ENCODE measurements at regions not wholly inside any gene's neighbourhood (a gene's known extent, or its start where the extent isn't known, plus 50 kb on each side); places are given as distances from the start of the nearest gene placed in this dataset.
A peak's percentile ranks its signal among the peaks of the same experiment; 100 is the strongest.
"Not testable (repeated sequence)": the region's sequence is repeated elsewhere in the genome, so short reads cannot be mapped to it uniquely, and the experiment has no call there.

DNA sequence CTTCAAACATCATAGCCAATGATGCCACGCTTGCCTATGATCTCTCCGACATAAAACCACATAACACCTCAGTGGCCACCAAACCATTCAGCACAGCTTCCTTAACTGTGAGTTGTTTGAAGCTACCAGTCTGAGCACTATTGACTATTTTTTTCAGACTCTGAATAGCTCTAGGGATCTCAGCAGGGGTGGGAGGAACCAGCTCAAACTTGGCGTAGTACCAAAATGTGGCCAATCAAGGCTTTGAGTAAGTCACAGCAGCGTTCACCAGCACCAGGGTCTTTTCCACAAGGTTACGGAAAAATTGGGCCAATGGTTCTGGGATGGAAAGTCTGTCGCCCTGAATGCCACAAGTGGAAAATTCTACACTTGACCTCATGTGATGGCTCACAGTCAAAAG, 70.6 kb downstream of the SMPDL3A start:
- DNase-seq (ENCODE audit: low spot score): no peak

DNA sequence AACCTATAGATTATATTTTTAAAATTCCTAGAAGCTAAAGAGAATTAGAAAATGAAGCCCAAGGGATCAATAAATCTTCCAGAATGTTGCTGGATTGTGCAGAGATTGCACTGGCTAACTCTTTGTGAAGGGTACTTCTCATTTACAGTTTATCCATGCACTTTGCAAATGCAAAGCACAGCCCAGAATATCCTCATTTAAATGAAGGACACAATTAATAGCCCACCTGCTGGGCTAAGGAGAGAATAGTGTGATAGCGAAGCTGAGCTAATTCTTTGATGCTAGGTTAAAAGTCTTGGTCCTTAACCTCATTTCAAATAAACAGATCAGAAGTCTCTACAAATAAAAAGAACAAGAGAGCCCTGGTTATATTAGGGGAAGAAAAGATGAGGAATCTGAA, 72.5 kb downstream of the SMPDL3A start:
- no peak for DNase-seq (ENCODE audit: low spot score)

DNA sequence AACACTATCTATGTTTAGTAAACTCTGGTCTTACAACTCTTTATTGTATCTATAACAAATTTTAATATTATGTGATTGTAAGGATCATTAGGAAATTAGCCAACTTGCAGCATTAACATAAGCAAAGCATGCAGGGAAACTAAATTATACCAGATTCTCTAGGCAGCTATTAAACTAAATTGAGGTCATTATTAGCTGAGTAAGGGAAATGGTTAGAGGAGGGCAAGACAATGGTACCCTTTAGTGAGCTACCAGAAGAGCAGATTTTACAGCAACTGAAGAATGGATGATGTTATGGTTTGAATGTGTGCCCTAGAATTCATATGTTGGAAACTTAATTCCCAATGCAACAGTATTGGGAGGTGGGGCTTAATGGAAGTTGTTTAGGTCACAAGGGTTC, 79.1 kb downstream of the SMPDL3A start:
- no peak for DNase-seq (ENCODE audit: low spot score)

DNA sequence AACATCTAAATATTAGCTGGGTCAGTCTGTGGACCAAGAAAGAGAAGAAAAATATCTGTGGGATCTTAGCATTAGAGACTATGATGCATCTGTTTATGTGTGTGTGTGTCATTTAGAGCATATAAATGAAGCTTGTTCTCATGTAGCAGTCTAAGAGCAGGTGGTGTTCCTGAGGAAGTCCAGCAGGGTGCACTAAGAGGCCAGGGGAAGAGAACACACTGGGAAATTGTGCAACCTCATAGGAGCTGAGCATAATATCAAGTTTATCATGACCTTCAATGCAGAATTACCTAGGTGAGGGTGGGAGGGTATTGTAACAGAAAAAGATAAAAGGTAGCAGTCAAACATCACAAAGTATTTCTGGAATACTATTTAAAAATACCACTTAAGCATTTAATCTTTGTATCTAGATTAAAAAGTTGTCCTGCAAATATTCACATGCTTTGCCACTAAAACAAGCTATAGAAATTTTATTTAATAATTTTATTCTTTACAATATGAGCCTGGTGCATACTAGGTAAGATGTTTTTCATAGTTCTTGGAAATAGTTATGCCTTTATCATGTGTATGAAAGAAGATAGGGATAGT, 80.5 kb downstream of the SMPDL3A start:
- peak; percentile 82 for DNase-seq (ENCODE audit: low spot score)

DNA sequence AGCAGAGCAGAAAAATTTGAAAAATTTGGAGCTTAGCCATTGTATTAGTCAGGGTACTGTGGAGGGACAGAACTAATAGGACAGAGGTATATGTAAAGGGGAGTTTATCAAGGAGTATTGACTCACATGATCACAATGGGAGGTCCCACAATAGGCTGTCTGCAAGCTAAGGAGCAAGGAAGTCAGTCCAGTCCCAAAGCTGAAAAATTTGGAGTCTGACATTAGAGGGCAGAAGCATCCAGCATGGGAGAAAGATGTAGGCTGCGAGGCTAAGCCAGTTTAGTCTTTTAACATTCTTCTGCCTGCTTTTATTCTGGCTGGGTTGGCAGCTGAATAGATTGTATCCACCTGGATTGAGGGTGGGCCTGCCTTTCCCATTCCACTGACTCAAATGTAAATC, 82.0 kb downstream of the SMPDL3A start:
- DNase-seq (ENCODE audit: low spot score): no peak

DNA sequence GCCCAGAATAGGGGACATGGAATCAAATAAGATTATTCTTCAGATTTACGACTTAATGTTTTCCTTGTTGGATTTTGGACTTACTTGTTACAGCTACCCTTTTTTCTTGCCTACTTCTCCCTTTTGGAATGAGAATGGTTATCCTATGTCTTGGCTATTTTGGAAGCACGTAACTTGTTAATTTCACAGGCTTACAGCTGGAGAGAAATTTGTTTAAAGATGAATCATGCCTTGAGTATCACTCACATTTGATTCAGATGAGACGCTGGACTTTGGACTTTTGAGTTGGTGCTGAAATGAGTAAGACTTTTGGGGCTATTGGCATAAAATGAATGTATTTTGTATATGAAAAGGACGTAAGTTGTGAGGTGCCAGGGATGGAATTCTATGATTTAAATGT, 83.3 kb downstream of the SMPDL3A start:
- peak; percentile 85 for DNase-seq (ENCODE audit: low spot score)

DNA sequence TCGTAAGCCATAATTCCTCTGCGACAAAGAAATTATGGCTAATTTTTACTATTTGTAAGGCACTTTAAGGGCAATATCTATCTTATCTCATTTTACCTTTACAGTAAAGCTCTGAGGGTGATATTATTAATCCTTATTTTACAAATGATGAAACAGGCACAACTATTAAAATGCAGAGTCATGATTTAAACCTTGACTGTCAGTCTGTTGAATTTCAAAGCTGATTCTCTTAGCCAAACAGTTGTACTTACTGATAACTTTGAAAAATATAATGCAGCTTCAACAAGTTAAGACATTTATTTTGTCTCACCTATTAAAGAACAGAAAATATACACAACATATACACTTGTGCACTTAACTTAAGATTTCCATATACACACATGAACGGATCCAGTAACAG, 88.2 kb downstream of the SMPDL3A start:
- no peak for DNase-seq (ENCODE audit: low spot score)

DNA sequence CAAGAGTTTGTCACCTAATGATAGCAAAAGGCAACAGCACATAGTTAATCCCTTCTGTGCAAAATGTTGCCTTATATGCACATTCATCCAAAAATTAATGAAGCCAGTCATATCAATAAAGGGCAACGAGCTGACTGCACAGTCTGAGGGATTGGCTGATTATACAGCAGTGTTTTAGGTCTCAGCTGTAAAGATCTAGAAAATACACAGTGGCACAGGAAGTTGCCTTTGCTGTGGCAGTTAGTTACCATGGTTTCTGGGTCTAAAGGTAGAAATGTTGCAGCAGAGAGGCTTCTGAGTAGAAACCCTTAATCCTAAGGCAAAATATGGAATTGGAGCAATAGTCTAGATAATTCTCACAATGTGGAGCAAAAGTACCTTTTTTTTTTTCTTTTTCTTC, 89.7 kb downstream of the SMPDL3A start:
- no peak for DNase-seq (ENCODE audit: low spot score)

DNA sequence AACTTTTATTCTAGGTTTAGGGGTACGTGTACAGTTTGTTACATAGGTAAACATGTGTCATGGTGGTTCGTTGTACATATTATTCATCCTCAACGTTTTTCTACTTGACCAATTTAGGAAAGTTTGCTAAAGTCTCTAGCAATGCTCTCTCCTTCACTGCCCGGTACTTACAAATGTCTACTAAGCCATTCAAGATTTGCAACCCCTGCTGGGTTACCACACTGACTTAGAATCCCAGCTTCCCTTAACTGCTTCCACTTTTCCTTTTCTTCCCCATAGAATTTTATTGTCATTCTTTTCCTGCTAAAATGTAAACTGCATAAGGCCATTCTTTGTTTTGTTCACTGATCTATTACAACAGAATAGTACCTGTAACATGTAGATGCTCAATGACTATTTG, 97.4 kb downstream of the SMPDL3A start:
- no peak for DNase-seq (ENCODE audit: low spot score)

DNA sequence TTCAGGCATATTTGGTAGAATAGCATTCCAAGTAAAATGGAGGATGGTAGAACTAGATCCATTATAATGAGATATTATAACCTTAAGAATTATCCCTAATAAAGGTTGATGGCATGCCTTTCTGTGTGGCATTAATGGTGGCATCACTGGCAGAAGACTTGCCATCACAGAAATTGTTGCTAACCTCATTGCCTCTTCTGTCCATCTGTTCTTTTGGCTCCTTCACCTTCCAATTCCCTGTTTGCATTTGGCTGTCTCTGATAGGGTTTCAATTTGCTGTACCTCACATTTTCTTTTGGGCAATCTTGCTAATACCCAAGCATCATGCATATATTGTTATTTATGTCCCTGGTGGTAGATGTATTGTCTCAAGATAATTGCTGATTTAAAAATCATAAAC, 98.9 kb downstream of the SMPDL3A start:
- no peak for DNase-seq (ENCODE audit: low spot score)

DNA sequence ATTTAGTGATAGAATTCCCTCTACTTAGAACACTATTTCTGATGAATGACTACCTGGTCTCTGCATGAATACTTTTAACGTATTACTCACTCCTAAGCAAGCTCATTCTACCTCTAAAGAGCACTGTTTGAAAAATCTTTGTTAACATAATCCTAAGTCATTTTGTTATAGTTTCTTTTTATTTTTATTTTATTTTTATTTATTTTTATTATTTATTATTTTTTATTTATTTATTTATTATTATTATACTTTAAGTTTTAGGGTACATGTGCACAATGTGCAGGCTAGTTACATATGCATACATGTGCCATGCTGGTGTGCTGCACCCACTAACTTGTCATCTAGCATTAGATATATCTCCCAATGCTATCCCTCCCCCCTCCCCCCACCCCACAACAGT, 99.6 kb downstream of the SMPDL3A start:
- not testable (repeated sequence) for DNase-seq (ENCODE audit: low spot score)

DNA sequence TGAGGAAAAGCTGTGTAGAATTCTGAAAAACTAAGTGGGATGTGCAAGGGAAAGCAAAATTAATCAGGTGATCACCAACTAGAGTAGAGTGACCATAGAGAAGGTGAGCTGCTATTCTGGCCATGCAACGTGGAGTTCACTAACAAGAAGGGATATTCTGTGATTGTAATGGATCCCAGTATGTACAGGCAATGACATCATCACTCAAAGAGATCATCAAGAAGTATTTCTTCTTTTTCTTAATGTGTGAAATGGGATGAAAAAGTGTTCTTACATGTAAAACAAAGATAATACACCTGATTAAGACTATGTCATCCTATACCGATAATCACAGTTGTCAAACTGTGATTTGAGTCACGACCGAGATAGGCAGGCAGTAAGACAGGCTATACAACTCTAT, 101.2 kb downstream of the SMPDL3A start:
- no peak for DNase-seq (ENCODE audit: low spot score)

DNA sequence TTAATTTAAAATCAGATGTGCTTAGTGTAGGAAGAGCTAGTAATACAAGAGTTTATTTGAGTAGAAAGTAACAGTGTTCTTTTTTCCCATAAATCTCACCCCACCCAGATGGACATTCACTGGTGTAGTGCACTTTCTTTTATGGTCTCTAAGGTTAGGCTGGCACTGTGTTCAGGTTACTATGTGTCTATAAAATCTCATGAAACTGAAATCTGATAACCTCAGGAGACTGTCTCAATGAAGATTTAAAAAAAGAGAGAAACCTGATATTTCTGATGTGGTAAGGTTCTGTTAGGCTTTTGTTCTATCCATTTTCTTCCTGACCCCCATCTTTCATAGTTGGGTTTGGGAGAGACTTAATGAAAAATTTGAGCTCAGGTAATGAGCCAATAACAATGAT, 101.2 kb upstream of the CLVS2 start:
- no peak for DNase-seq (ENCODE audit: low spot score)

DNA sequence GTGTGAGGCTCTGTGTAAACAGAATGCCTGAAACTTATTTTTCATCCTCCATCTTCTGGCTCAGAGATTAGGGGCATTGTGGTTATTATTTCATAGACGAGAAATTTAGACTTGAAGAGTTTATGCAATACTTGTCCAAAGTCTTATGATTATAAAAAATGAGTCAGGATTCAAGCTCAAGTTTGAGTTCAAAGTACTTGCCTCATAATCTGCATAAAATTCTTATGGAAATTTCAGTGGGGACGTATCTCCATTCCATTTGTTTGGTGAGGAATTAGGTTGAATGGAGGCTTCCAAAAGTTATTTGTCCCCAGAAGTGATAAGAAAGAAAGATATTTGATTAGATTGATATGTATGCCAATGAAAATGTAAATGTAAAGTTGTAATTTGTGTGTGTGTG, 93.7 kb upstream of the CLVS2 start:
- DNase-seq (ENCODE audit: low spot score): no peak

DNA sequence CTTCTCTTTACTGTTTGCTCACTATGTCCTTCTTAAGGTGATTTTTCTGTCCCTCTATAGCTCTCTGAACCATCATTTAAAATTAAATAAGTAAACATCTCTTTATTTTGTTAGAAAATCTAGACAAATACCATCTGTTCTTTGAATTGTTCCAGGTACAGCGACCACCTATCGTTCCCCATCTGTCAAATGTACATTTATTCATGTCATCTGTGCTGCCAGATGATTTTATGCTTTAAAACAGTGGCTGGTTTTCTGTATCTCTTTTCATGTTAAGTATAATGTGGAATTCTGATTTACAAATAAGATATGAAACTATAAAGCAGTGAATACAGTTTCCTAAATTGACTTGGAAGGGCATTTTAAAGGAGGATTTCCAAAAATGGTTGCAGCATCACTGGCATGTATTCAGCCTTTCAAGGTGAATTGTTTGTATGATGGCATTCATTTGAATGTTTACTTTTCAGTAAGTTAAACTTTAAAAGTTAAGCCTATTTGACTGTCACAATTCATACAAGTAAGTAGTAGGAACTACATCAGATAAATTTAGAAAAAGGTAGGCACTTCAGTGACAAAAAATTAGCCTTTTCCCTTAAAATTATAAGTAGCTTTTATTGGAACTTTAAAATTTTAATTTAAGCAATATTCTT, 92.6 kb upstream of the CLVS2 start:
- no peak for DNase-seq (ENCODE audit: low spot score)

DNA sequence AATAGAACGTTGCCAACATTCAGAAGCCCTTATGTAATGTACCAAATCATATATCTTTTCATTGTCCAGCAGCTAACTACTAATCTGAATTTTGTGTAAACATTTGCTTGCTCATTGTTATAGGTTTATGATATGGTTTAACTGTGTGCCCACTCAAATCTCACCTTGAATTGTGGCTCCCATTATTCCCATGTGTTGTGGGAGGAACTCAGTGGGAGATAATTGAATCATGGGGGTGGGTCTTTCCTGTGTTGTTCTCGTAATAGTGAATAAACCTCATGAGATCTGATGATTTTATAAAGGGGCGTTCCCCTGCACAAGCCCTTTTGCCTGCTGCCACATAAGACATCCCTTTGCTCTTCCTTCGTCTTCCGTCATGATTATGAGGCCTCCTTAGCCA, 91.9 kb upstream of the CLVS2 start:
- DNase-seq (ENCODE audit: low spot score): no peak

DNA sequence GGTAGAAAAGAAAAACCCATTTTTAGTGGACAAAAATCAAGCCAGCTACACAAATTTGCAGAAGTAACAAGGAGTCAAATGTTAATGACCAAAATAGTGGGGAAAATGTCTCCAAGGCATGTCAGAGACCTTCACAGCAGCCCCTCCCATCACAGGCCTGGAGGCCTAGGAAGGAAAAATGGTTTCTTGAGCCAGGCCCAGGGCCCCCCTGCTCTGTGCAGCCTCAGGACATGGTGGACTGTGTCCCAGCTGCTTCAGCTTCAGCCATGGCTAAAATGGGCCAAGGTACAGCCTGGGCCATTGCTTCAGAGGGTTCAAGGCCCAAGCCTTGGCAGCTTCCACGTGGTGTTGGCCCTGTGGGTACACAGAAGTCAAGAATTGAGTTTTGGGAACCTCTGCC, 82.5 kb upstream of the CLVS2 start:
- DNase-seq (ENCODE audit: low spot score): no peak

DNA sequence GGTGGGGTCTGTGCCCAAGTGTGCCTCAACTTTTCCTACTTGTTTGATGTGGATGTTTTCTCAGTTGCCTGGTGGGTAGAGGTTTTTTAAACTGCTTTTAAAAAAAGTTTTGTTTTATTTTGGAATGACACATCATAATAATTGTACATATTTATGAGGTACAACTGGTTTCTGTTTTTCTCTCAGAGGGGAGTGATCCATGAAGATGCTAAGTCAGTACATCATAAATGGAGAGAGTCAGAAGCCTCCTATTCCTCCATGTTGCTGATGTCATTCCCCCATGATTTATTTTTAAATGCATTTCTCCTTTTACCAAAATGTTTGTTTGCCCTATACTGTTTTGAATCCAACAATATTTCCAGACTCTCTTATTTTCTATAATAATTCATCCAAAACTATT, 77.3 kb upstream of the CLVS2 start:
- no peak for DNase-seq (ENCODE audit: low spot score)

DNA sequence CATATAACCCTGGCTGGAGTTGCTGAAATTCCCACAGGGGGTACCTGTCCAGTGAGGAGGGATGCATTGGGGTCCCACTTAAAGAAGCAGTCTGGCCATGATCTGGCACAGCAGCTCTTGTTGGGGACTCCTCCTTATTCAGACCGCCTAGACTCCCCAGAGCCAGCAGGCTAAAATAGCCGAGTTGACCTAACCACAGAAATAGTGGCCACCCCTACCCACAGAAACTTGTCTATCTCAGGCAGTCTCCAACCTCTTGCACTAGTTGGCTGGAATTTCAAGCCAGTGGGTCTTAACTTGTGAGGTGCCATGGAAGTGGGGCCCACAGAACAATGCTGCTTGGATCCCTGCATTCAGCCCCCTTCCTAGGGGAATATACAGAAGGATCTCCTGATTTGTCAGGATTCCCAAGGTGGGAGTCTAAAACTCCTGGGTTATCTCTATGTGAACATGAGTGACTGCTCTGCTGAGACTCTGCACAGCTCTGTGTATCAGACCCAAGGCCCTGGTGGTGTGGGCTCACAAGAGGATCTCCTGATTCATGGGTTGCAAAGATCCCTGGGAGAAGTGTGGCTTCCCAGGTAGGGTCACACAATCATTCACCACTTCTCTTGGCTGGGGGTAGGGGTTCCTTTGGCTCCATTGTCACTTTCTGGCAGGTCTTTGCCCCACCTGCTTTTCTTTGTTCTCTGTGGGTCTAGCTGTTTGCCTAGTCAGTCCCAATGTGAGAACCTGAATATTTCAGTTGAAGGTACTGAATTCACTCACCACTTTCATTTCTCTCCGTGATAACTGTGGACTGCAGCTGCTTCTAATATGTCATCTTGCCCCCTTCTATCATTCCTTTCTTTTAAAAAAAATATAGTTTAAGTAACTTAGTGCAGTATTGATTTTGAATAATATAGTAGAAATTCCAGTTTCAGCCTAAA, 65.5 kb upstream of the CLVS2 start:
- DNase-seq (ENCODE audit: low spot score): no peak

DNA sequence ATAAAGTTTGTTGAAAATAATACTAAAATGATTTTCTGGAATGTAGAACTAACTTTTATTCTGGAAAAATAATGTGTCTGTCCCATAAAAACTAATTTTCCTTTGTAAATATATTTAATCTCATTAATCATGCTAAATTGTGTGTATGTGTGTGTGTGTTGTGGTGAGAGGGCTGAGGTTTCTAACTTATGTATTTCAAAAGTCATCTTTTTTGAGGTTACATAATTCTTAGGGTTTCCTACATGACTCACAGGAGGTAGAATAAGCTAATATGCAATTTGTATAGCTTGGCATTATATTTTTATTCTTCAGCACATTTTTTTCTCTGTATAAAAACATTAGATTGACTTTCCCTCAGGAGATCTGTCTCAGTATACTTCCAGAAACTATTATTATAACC, 64.1 kb upstream of the CLVS2 start:
- no peak for DNase-seq (ENCODE audit: low spot score)

DNA sequence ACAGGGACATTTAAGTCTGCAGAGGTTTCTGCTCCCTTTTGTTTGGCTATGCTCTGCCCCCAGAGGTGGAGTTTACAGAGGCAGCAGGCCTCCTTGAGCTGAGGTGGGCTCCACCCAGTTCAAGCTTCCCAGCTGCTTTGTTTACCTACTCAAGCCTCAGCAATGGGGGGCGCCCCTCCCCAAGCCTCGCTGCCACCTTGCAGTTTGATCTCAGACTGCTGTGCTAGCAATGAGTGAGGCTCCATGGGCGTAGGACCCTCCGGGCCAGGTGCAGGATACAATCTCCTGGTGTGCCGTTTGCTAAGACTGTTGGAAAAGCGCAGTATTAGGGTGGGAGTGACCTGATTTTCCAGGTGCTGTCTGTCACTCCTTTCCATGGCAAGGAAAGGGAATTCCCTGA, 51.1 kb upstream of the CLVS2 start:
- not testable (repeated sequence) for DNase-seq (ENCODE audit: low spot score)
